Muscle layer of colon (tissue), 2 donors: ENCODE measurements at regions not wholly inside any gene's neighbourhood (a gene's known extent, or its start where the extent isn't known, plus 50 kb on each side); places are given as distances from the start of the nearest gene placed in this dataset.

Experiments
- H3K27ac ChIP-seq: one replicate; pipeline ENCODE4 v1.7.0; 2013; ENCODE audit warnings: low read depth, mild to moderate bottlenecking, low read length, moderate library complexity
- H3K27me3 ChIP-seq, 2 donors: one replicate each; pipeline ENCODE4 v1.7.0; 2013; ENCODE audit warnings: low read length in 2 of 2, mild to moderate bottlenecking in 2 of 2; ENCODE audit not compliant: insufficient read depth in 2 of 2, control insufficient read depth in 1 of 2
- H3K36me3 ChIP-seq: one replicate; pipeline ENCODE4 v1.7.0; 2013; ENCODE audit warnings: mild to moderate bottlenecking, low read length; ENCODE audit not compliant: insufficient read depth
- H3K4me1 ChIP-seq: one replicate; pipeline ENCODE4 v1.7.0; 2013; ENCODE audit warnings: mild to moderate bottlenecking, low read length; ENCODE audit not compliant: insufficient read depth
- H3K4me3 ChIP-seq, 2 donors: one replicate each; pipeline ENCODE4 v1.7.0; 2013; ENCODE audit warnings: low read length in 2 of 2, low read depth in 1 of 2, mild to moderate bottlenecking in 1 of 2, moderate library complexity in 1 of 2
- H3K9ac ChIP-seq: one replicate; pipeline ENCODE4 v1.7.0; 2013; ENCODE audit warnings: low read length
- H3K9me3 ChIP-seq: one replicate; pipeline ENCODE4 v1.7.0; 2013; ENCODE audit warnings: mild to moderate bottlenecking, low read length
- donor health status: abdominal sarcoma.
- donor health status: Adenocarcinoma of cecum.

DNA sequence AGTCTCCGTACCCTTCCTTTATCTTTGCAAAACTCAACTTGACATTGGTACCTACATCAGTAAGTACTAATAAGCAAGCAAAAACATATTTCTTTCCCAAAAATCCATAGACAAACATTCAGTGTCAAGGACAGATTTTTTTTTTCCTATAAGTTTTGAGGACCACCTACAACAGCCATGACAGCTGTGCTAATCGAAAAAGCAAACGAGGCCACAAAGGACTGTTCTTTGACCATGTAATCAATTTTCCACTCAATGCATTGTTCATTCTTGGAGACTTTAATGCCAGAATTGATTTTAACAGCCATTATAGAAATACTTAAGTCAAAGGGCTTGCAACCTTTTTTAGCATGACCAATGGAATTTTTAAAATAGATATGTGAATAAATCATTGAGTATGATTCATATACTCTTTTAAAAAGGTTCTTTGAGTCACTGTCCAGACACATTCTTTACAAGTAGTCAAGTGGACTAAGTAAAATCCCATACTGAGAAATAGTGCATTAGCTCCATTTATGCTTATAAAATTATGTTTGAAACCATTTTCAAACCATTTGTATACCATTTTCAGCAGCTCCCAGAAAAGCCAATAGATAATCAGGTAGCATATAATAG, 323.9 kb downstream of the MZT1 start:
- no peak overlapping the region for H3K9ac ChIP-seq
- H3K4me1 ChIP-seq: no peaks in the 10 kb centered on the region

GRCh38 chr13:72400856-72401255, 326.6 kb downstream of the MZT1 start:
- Histone ChIP-seq H3K9me3 (no peaks in the 10 kb centered on the region), H3K9ac (no peak overlapping the region), H3K27me3 (no peaks in the 10 kb centered on the region), H3K4me1 (no peaks in the 10 kb centered on the region), H3K27ac (no peak overlapping the region), H3K36me3 (no peaks in the 10 kb centered on the region), H3K4me3 (no peak overlapping the region)

More for the DNA sequence above, 323.9 kb downstream of the MZT1 start:
- no peaks in the 10 kb centered on the region for H3K36me3 ChIP-seq
- no peaks in the 10 kb centered on the region for H3K27me3 ChIP-seq
- H3K27ac ChIP-seq: no peak overlapping the region
- no peak overlapping the region for H3K4me3 ChIP-seq
- no peaks in the 10 kb centered on the region for H3K9me3 ChIP-seq

DNA sequence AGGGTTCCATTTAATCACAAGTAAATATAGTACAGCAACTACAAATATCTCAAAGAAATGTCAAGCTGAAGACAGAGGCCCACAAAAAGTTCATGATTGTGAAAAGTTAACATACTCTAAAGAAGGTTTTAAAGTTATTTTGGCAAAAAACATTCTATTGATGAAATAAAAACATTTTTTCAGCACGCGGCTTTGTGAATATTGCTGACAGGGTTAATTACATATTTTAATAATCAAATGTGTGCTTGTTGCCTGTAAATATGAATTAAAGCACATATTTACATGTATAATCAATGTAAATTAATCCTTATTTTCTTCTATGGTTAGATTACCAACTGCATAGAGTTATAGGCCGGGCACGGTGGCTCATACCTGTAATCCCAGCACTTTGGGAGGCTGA, 328.1 kb downstream of the MZT1 start:
- H3K27me3 ChIP-seq: no peaks in the 10 kb centered on the region
- H3K4me3 ChIP-seq: no peak overlapping the region

DNA sequence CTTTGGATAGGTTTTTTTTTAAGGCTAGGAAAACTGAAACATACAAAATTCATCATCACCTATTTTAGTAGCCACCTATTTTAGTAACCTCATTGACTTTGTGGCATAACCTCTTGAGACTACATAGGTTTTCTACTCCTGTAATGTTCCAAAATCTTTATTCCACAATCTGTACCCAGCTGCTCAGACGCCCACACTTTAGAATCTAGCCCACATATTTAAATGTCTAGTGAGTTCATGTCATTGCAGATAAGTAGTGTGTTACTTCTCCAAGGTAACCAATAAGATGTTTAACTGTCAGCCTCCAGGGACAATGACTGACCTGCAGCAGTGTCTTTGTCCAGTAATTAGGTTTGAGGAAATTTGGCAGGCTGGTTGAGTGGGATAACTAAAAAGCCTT, 330.2 kb downstream of the MZT1 start:
- Histone ChIP-seq H3K4me3 (no peak overlapping the region), H3K27ac (no peak overlapping the region), H3K4me1 (no peaks in the 10 kb centered on the region), H3K9ac (no peak overlapping the region), H3K9me3 (no peaks in the 10 kb centered on the region), H3K36me3 (no peaks in the 10 kb centered on the region), H3K27me3 (no peaks in the 10 kb centered on the region)

More for the DNA sequence above, 328.1 kb downstream of the MZT1 start:
- Histone ChIP-seq H3K27ac (no peak overlapping the region), H3K9me3 (no peaks in the 10 kb centered on the region), H3K9ac (no peak overlapping the region), H3K36me3 (no peaks in the 10 kb centered on the region), H3K4me1 (no peaks in the 10 kb centered on the region)

- H3K9ac ChIP-seq: no peak overlapping the region
- no peak overlapping the region for H3K27ac ChIP-seq
- no peak overlapping the region for H3K4me3 ChIP-seq
- no peaks in the 10 kb centered on the region for H3K4me1 ChIP-seq
- no peaks in the 10 kb centered on the region for H3K27me3 ChIP-seq
- no peaks in the 10 kb centered on the region for H3K36me3 ChIP-seq
- H3K9me3 ChIP-seq: no peaks in the 10 kb centered on the region
These were observed 336.5 kb downstream of the MZT1 start for GRCh38 chr13:72390909-72391308.

- no peaks in the 10 kb centered on the region for H3K27me3 ChIP-seq
- no peak overlapping the region for H3K9ac ChIP-seq
- no peaks in the 10 kb centered on the region for H3K4me1 ChIP-seq
- H3K9me3 ChIP-seq: no peaks in the 10 kb centered on the region
- no peaks in the 10 kb centered on the region for H3K36me3 ChIP-seq
- H3K4me3 ChIP-seq: no peak overlapping the region
- H3K27ac ChIP-seq: no peak overlapping the region
These were observed 341.2 kb downstream of the MZT1 start for GRCh38 chr13:72386138-72386684.

GRCh38 chr13:72384879-72385278, 342.6 kb downstream of the MZT1 start:
- Histone ChIP-seq H3K27ac (no peak overlapping the region), H3K9me3 (no peaks in the 10 kb centered on the region), H3K4me3 (no peak overlapping the region), H3K36me3 (no peaks in the 10 kb centered on the region), H3K27me3 (no peaks in the 10 kb centered on the region), H3K9ac (no peak overlapping the region), H3K4me1 (no peaks in the 10 kb centered on the region)

- Histone ChIP-seq H3K9ac (no peak overlapping the region), H3K27ac (no peak overlapping the region), H3K4me3 (no peak overlapping the region), H3K9me3 (no peaks in the 10 kb centered on the region), H3K36me3 (no peaks in the 10 kb centered on the region), H3K4me1 (no peaks in the 10 kb centered on the region), H3K27me3 (no peaks in the 10 kb centered on the region)
These were observed 343.1 kb downstream of the MZT1 start for GRCh38 chr13:72384186-72384823.

DNA sequence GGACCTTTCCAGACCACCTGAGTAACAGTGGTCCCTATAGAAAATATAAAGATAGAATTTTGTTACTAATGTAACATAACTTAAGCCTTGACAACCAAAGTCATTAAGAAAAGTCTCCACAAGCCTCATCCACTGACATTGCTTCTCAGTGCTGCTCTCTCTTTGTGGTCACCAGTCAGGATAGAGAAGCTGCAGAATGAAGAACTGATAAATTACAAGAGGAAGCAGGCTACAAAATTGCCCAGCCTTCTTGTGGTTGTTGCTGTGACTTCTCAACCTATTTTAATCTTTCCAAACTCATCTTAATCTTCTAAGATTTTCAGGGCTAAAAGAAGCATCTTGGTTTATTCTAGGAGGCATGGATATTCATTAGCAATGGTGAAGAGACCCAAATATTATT, 343.8 kb downstream of the MZT1 start:
- Histone ChIP-seq H3K9ac (no peak overlapping the region), H3K4me1 (no peaks in the 10 kb centered on the region), H3K4me3 (no peak overlapping the region), H3K36me3 (no peaks in the 10 kb centered on the region), H3K9me3 (no peaks in the 10 kb centered on the region), H3K27me3 (no peaks in the 10 kb centered on the region), H3K27ac (no peak overlapping the region)

GRCh38 chr13:72379581-72379980, 347.8 kb downstream of the MZT1 start:
- Histone ChIP-seq H3K27me3 (no peaks in the 10 kb centered on the region), H3K36me3 (no peaks in the 10 kb centered on the region), H3K4me1 (no peaks in the 10 kb centered on the region), H3K4me3 (no peak overlapping the region), H3K9me3 (no peaks in the 10 kb centered on the region), H3K9ac (no peak overlapping the region), H3K27ac (no peak overlapping the region)

- H3K9ac ChIP-seq: no peak overlapping the region
- no peaks in the 10 kb centered on the region for H3K4me1 ChIP-seq
- H3K4me3 ChIP-seq: no peak overlapping the region
- H3K36me3 ChIP-seq: no peaks in the 10 kb centered on the region
- H3K27ac ChIP-seq: no peak overlapping the region
- no peaks in the 10 kb centered on the region for H3K9me3 ChIP-seq
- no peaks in the 10 kb centered on the region for H3K27me3 ChIP-seq
These were observed 359.4 kb downstream of the MZT1 start for GRCh38 chr13:72368031-72368430.

DNA sequence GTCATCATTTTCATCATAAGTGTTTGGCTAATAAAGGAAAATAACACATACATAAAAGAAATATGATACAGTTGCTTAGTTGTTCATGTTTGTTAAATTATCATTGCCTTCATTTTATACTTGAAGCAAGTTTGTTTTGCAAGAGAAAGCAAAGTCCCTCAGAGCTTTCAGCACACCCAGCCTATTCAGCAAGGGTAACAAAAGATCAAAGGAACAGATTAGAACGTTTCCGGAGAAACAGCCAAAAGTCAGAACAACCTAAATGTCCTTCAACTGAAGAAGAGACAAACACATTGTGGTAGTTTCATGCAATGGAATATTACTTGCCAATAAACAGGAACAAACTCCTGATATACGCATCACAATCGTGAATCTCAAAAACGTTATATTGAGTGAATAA, 380.7 kb downstream of the MZT1 start:
- H3K36me3 ChIP-seq: no peaks in the 10 kb centered on the region
- no peaks in the 10 kb centered on the region for H3K4me1 ChIP-seq
- no peak overlapping the region for H3K9ac ChIP-seq
- no peaks in the 10 kb centered on the region for H3K27me3 ChIP-seq
- H3K4me3 ChIP-seq: no peak overlapping the region
- no peak overlapping the region for H3K27ac ChIP-seq
- no peaks in the 10 kb centered on the region for H3K9me3 ChIP-seq
